Activated T-cell treated with anti-CD3 and anti-CD28 coated beads for 1 hour (primary cell): ENCODE measurements at regions not wholly inside any gene's neighbourhood (a gene's known extent, or its start where the extent isn't known, plus 50 kb on each side); places are given as distances from the start of the nearest gene placed in this dataset.
"Not testable (repeated sequence)": the region's sequence is repeated elsewhere in the genome, so short reads cannot be mapped to it uniquely, and the experiment has no call there.

Source experiments
- DNase-seq: peaks from one replicate; pipeline ENCODE4 v3.0.0-alpha.2; 2020; ENCODE audit warnings: low read depth

DNA sequence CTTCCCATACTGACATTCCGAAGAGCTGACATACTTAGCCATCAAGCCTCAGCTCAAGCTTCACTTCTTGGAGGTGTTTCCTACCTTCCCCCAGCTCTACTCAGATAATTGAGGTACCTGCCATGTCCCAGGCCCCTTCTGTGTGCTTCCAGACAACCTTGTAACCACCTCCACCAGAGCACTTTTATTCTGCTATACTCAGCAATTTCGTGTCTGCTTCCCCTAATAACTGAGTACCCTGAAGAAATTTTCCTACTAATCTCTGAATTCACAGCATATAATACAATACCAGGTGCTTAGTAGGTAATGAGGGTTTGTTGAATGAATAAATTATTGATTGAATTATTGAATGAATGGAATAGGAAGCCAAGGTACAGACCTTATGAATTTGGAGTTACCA, 605.5 kb downstream of the MID1IP1 start:
- no peak for DNase-seq

DNA sequence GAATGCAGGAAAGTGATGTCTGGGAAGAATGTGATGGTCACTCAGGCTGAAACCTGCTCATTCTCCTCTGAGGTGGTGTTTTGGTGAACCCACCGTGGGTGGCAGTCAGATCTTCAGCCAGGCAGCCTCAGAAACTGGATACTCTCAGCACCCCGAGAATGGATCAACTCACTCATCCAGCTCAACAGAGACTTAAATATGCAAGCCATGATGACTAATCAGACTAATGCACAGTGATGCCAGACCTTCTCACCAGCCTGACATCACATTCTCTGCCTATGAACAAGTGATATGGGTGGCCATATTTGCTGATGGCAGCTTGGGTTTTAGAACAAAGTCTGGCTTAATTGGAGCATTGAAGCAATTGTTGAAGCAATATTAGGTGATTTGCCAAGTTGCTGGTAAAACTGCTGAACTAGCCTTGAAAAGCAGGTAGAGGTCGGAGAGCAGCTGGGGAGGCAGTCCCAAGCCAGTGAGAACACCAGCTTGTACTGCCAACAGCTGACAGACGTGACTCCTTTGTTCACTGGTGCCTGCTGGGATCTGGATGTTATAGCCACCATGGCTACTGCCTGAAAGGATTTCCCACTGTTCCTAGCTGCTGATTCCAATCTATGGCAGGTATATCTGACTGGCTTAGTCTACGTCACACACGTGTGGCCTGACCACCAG, 608.1 kb downstream of the MID1IP1 start:
- DNase-seq = no peak

DNA sequence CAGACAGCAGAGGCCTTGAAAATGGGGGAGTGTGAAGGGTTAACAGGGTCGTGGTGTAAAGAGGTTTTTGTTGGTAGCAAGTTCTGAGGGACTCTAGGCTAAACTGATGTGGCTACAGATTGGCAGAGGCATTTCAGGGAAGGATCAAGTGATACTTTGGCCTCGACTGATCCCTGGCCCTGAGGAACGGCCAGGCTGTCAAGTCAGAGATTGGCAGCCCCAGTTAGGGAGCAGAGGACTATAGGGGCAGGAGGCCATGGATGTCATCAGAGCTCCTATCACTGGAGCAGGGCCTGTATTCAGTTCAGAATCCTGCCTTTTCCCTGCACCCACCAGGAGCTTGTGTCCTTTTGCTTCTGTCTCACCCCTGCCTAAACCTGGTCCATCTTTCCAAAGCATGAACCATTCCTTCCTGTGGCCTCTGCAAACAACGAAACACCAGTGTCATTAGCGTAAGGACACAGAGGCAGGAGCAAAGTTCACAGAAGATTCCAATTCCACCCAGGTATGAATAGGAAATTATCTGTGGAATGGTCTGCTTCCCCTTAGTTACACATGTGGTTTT, 613.1 kb downstream of the MID1IP1 start:
- no peak for DNase-seq

DNA sequence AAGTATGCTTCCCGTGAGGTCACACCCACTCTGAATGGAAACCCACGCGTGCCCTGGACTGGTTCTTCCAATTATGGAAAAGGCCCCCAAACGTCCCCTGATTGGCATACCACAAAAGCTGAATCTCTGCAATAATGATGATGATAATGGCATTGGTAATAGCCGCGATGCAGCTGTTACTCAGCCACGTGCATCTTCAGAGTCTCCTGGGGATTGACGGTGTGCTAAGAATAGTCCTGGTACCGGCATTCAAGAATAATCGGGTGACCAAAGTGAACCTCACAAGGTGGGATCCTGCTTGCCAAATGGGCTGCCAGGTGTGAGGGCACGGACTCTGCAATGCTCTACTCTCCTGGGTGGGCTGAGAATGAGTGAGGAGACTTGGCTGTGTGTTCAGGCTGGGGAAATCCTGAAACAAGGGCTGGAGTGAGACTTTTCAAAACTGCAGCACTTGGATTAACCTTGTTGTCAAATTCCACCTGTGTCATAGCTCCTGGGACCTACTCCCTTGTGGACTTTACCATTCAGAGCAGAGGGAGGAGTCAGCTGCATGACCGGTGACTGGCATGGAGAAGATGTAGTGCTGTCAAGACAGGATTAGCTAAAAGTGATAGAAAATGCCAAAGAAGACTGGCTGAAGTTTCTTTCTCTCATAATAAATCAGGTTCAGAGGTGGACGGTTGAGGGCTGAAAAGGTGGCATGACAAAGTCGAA, 615.4 kb downstream of the MID1IP1 start:
- DNase-seq = no peak

DNA sequence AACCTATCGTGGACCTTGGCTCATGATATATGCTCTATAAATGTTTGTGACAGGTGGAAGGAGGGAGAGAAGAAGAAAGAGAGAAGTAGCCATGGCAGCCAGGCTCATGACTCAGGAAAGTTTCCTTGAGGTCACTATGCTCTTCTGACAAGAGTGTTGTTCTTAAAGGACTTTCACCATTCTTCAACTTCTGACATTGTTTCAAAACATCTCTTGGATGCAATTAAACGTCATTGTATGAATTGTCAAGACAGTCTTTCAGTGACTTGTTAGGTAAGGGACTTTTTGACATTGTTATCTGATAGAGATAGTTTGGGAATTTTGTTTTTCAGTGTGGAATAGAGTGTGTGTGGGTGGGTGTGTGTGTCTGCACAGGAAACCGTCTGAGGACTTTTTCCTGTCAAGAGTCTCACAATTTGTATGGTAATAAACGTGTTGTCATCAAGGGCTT, 617.0 kb downstream of the MID1IP1 start:
- no peak for DNase-seq

DNA sequence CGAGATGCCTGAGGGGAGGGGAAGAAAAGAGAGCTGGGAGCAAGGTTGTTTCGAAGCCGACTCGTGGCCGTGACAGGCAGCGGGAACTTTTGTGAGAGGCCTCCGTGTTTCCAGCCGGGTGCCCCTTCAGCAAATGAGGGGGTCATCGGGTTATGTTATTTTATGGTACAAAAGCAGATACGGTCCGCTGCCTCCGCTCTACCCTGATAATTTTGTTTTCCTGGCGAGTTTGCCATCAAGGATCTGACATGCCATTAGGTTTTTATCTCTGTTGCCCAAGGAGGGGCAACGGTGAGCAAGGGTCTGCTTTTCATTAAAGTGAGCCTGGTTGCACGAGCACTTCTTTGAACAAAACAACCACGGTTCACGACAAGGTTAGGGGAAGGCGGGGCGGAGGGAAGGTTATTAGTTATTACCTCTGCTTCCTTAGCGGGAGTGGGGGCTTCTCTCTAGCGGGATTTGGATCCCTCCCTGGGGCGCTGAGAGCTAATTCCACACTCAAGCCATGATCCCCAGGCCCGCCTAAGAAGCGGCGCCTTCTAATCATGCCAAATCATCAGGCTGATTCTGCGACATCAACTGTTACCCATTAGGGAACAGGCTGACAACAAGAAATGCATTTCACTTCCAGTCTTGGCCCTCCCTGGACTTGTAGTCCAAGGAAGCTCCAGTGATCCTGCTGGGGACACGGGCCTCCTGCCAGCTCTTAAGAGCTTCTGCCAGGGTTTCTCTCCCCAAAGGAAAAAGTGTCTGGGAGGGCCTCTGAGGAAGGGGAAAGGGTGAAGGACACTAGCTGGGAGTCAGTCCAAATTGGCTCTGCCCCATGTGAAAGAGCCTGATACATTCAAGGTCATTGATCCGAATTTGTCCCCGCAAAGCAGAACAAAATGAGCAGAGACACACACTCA, 617.7 kb downstream of the MID1IP1 start:
- no peak for DNase-seq

DNA sequence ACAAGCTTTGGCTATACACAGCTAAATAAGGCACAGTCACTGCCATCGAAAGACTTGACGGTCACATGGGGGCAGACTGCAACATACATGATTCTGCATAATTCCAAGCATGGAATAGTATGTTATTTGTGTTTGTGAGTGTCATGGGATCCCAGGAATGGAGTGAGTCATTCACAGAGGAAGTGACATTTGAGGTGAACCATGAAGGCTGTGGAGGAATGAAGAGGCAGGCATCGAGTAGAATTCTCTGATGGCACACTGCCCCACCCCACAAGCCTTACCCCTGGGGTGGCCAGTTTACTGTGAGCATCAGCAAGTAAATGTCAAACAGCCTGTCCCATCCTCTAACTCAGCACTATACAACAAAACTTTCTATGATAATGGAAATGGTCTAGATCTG, 619.7 kb downstream of the MID1IP1 start:
- DNase-seq = no peak

DNA sequence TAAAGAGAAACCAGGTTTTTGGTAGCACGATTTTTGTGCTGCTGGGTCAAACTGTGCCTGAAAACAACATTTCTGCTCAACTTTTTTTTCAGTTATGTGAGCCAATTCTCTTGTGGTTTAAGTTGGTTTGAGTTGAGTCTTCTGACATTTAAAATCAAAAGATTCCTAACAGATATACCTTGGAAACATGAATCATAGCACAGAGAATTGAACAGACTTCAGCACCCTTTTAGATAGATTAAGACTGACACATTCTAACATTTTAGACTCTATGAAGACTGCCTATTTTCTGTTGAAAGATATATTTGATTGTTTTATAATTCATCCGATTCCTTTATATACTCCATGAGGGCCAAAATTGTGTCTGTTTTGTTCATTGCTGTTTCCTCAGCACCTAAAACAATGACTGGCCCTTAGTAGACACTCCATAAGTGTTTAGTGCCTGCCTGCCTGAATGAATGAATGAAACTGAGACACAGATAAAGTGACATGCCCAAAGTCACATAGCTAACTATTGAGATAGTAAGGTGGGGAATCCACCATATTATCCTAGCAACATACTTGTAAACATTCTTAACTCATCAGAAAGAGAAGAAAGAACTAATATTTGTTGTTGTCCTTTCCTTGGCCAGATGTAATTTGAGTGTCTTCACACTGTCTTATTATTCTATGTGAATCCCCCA, 624.0 kb downstream of the MID1IP1 start:
- DNase-seq = no peak

DNA sequence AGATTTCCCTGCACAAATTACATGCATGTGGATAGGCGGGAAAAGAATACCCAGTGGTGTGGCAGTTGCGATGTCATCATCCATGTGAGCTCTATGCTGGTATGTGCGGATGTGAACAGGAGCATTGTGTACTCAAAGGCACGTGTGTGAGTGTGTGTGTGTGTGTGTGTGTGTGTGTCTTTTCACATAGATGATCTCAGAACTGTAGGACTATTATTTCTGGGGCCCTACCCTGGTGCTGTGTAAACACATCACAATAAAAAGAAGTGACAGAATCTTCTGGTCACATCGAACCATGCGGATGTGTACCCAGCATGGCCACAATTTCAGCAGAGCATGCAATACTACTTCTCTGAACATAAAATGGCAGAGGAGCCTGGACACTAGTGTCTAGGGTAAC, 624.8 kb downstream of the MID1IP1 start:
- DNase-seq = no peak

DNA sequence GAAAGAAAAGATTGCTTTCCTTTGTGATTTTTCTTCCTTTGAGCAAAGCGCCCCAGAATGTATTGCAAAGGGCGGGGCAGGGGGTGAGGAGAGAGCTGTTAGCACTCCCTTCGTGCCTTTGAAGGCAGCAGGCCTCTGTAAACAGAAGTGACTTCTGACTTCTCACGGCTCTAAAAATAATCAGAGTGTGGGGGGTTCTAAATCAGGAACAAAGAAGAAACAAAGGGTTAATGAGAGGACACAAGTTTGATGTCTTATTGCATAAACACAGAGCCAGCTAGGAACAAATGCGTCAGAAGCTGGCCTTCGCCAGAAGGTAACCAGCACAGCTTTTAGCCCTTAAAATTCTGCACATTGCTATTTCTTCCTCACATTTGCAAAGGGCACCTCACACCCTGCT, 626.2 kb downstream of the MID1IP1 start:
- no peak for DNase-seq

DNA sequence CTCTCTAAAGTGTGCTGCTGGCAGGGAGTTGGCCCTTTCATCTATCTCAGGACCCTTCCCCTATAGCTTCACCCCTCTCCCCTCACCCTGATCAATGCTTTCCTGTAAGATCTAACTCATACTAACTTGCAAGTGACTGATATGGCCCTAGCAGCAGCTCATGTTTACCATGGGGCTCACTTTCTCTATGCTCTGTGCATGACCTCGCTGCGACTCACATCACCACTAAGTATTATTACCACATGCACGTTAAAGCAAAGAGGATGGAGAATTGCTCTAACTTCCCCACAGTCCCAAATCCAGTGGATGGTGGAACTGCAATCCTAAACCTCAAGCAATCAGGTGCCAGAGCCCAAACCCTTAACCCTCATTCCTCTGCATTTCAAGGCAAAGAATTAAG, 626.6 kb downstream of the MID1IP1 start:
- no peak for DNase-seq

DNA sequence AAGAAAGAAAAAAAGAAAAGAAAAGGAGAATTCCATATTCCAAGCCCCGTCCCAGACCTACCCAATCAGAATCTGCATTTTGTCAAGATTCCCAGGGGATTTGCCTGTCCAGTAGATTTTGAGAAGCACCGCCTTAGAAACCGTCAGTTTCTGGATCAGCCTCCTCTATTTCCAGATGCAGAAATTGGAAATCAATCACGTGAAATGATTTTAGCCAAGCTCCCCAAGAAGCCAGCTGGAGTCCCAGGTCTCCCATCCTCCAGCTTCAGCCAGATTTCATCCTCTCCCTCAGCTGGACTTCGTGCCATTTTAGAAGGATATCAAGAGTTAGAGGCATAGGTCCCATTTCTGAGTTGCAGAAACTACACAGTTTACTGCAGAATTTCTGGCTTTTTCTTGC, 629.3 kb downstream of the MID1IP1 start:
- no peak for DNase-seq

DNA sequence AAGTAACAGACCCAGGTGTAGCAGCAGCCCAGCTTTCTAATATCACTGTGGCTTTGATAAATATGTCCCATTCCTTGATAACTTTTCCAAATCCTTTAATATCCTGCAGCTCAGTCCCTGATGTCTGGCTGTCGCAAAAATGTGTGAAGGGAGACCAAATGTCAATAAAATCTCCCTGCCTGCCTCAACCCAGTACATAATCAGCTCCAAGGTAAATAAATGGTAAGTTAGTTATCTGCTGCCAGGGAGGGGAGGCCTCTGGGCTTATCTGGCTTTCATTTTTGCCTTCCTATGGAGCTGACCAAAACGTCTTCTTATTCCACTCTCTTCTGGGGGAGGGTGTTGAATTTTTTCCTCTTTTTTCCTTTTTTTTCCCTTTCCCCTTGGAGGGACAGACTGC, 630.6 kb downstream of the MID1IP1 start:
- no peak for DNase-seq

DNA sequence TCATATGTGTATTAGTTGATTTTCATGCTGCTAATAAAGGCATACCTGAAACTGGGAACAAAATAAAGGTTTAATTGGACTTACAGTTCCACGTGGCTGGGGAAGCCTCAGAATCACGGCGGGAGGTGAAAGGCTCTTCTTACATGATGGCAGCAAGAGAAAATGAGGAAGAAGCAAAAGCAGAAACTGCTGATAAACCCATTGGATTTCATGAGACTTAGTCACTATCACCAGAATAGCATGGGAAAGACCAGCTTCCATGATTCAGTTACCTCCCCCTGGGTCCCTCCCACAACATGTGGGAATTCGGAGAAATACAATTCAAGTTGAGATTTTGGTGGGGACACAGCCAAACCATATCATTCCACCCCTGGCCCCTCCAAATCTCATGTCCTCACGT, 633.4 kb downstream of the MID1IP1 start:
- DNase-seq = not testable (repeated sequence)

DNA sequence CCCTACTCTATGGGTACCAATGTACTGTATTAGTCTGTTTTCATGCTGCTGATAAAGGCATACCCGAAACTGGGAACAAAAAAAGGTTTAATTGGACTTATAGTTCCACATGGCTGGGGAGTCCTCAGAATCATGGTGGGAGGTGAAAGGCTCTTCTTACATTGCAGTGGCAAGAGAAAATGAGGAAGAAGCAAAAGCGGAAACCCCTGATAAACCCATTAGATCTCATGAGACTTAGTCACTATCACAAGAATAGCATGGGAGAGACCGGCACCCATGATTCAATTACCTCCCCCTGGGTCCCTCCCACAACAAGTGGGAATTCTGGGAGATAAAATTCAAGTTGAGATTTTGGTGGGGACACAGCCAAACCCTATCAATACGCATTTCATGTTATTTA, 635.3 kb downstream of the MID1IP1 start:
- DNase-seq = not testable (repeated sequence)

DNA sequence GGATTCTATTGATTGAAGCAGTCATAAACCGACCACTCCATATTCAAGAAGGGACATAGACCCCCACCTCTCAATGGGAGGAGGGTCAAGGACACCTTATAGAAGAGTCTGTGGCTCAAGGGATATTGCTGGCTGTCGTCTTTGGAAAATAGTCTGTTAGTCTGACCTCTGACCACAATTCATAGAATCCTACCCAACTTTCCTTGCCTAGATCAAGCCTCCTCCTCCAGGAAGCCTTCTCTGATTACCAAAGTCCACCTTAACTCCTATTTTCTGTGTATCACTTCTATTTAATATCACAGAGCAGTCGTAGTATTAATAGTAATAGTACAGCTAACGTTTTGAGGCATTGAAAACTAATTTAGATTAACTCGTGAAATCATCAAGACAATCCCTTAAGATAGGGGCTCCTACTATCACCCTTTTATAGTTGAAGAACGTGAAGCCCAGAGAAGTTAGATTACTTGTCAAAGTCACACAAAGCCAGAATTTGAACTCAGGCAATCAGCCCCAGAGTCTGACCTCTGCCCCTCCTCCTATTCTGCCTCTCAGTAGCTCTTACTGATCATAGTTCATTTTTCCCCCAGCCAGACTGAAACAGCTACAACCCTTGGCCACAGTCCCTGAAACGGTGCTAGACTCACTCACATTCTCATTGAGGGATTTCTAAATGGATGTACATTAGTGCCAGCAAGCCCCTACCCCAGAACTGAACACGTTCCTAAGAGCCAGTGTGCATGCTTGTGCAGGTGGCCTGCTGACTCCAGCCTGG, 636.6 kb downstream of the MID1IP1 start:
- no peak for DNase-seq

DNA sequence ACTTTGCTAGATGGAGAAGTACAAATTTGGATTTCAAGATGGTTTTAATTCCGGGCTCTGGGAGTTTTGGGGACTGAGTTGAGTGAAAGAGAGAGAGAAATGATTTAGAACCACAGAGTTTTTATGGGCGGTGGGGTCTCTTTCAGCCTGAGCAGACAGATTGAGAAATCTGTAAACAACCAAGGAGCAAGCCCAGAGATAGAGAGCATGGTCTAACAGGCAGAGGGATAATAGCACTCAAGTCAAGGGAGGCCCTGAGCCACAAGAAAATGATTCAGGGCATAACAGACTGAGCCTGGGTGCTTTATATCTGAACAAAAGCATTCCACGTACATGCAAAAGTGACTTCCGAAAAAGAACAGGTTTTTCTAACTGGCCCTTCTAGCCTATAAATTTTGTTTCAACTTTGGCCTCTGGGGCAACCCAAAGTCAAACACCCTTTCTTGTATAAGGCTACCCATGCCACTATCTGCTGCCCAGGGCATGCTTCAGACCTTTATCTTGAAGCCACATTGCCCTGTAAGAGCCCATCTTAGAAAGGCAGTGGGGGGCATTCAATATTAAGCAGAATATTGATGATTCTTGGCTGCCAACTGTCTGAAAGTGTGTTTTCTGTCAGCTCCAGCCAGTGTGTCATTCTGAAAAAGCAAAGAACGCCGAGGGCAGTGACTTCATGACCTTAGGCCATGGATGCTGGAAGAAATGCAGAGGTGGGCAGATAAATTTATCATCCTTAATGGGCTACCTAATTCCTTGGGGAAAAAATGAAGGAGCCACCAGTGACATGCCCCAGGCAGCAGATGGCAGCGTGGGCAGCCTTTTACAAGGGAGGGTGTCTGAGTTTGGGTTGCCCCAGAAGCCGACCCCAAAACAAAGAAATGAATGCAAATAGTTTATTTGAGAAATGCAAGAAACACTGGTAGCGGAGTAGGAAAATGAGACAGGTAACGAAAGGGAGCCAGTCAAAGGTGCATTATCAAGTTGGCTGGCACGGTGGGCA, 637.6 kb downstream of the MID1IP1 start:
- DNase-seq = no peak

DNA sequence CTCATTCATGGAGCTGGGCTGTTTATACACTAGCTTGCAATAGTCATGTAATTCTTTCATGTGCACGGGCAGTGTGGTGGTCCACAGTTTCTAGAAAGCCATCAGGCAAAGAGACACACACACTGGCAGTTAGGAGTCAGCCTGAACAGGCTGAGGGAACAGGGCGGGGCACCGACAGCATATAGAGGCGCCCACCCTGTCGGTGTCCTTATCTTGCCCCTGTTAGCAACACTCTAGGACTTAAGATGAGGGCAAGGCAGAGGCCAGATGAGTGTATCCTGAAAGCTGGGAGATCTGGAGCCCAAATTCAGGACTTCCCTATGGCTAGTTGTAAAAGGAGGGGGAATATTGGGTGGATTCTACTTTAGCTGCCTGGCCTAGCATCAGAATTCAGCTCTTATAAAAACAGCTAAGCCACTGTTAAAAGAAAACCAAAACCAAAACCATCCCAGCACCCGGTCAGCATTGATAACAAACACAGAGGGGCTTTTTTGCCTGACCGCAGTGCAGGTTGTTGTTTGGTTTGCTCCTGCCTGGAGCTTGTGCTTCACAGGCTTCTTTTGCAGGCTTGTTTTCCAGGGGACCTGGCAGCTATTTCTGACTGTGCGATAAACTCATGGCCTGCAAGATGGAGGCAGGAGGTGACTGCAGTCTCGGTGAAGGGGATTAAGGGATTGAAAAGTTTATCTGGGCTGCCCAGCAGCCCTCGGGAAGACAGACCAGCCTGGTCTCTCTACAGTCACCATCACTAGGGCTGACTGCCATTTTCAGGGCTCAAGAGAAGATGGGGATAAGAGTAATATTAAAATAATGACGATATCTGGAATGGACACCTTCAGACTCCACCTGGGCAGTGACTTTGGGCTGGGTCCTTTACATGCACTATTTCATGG, 638.9 kb downstream of the MID1IP1 start:
- DNase-seq = no peak

DNA sequence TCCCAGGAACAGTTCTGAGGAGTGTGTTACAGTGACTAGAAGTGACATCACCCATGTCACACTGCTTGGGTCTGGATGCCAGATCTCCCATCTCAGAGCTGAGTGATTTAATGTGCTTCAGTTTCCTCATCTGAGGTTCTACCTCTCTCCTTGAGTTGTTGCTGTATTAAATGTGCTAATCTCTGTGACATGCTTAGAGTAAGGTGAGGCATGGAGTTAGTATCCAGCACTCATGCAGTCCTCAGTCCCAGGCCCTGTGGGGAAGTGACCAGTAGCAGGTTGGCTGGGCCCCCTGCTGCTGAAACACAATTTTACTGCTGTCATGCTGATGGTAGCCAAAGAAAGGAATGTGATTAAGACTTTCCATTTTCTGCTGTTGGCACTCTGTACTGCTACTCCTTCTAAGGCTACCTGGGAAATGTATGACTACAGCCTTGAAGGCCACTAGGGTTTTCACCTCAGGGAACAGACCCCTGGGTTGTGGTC, 639.6 kb downstream of the MID1IP1 start:
- no peak for DNase-seq
